HG03097 (cell line): ENCODE measurements at regions not wholly inside any gene's neighbourhood (a gene's known extent, or its start where the extent isn't known, plus 50 kb on each side); places are given as distances from the start of the nearest gene placed in this dataset.

Experiments used
- ATAC-seq: cut with Tn5 transposase; IDR thresholded peaks from one replicate; pipeline ENCODE4 v1.9.1; 2021; ENCODE audit not compliant: unreplicated experiment, low FRiP score

DNA sequence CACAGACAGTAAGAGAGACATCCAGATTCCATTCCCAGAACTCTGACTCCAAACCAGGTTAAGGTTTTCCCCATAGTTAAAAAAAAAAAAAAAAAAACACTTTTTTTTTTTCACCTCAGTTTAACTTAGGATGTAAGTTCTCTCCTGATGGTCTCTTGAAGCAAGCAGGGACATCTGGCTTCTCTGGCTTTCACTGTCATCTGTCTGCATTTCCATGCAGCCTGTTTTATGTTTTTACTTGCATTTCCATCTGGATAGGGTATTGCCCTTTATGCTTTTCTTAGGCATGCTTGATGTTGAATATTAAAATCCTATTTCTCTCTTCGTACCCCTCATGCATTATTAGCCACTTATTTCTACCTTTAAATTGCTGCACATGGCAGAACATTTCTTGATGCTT lies 135.3 kb upstream of the WWC1 start:
- ATAC-seq = no peak

DNA sequence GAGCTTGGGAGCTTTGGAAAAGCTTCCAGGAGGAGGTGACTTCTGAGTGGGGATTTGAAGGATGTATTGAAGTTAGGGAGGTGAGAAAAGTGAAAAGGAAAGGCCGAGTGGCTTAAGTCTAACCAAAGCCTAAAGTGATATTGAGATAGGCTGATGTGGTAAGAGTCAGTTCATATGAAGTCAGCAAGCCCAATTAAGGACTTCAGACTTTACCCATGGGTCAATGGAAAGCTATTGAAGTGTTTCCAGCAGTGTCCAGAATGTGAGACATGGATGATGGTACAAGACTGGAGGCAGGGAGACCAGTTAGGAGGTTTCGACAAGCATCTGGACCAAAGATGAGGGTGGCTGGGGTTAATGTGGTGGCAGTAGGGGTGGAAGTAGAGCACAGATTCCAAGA lies 134.3 kb upstream of the WWC1 start:
- ATAC-seq = no peak

GRCh38 chr5:168159425-168159824 lies 132.0 kb upstream of the WWC1 start:
- ATAC-seq = no peak

- ATAC-seq = no peak
These were observed 129.0 kb upstream of the WWC1 start for GRCh38 chr5:168162464-168162863.

DNA sequence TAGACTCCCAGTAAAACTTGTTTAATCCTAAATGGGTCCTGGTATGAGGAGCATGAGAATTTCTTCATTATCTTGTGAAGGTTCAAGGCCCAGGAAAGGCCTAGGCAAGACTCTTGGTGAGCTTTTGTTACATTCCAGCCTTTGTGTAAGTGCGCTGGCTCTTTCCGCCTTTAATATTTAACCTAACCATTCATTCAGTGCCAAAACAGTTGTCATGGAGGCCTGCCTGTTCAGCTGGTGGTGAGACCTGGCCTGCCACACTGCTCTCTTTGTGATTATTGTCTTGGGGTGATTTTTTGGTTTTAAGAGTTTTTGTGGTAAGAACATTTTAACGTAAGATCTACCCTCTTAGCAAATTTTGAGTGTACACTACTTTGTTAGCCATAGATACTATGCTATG lies 127.5 kb upstream of the WWC1 start:
- ATAC-seq = no peak

- no peak for ATAC-seq
These were observed 126.1 kb upstream of the WWC1 start for GRCh38 chr5:168165221-168165914.

DNA sequence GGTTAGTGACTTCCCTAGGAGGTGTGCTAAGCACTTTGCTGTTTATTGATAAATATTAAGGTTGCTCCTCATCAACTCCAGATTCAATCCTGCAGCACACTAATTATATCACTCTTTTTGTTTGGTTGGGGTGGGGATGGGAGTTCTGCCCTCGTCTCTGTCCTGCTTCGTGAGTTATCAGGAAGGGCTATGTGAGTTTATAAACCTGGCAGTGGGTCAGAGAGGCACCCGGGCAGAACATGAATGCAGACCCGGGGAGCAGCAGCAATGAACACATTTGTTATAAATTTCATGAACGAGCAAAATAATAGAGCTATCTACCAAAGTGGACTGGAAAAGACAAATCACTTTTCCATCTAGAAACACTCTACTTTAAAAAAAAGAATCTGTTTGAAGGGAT lies 125.5 kb upstream of the WWC1 start:
- no peak for ATAC-seq

DNA sequence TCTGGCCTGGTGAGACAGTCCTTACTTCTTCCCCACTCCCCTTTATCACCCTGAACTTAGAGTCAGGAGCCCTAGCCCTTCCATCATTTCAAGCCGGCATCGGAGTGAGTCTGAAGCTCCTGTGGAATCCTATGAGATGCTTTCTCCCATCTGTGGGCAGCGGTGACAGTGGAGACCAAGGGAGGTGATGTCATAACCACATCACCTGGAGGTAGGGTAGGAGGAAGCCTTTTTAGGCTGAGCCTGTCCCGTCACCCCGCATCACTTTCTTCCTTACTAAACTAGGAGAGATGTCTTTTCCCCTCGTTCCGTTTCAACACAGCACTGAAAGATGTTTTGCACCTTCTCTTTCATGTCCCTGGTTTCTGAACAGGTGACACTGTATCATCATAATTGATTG lies 124.1 kb upstream of the WWC1 start:
- no peak for ATAC-seq

DNA sequence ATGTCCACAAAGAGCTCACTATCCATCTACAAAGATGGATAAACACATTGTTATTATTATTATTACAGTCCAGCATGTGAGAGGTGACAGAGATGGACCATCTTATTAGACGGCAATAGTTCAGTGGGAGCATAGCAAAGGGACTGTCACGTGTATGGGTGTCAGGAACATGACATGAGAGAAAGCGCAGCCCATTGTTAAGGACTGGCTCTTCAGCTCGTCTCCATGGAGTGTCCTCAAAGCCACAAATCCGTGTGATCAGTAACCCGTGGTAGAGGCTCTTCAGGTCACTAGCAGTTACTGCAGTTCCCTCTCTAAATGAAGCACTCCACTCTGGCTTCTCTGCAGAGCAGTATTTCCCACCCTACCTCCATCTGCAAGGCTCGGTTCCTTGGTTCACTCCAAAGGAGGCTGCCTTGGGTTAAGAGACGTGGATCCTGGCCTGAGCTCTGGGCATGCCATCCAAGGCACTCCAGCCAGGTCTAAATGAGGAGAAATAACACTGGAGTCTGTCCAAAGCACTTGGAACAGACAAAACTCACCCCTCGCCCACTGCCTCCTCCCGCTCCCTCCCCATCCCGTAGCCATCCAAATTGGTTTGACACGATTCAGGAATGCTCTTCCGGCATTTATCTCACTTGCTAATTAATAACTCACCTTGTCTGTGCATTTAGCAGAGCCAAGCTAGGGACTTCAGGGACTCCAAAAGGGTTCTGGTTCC lies 122.3 kb upstream of the WWC1 start:
- no peak for ATAC-seq

DNA sequence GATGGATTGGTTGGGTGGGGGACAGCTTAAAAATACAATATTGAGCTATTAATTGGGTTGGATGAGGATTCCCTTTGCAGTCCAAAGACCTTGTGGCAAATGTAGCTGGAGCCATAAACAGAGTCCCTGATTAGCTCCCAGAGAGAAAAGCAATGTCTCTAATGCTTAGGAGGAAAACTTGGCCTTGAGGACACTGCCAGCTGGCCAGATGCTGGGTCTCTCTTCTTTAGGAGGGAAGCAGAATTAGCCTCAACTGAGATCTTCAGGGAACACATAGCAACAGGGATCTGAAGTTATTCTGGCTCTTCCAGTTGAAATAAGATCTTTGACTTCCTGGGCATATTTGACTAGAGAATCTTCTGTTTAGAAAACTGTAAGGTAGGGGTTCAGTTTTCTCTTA lies 121.7 kb upstream of the WWC1 start:
- ATAC-seq = no peak

- no peak for ATAC-seq
These were observed 119.3 kb upstream of the WWC1 start for GRCh38 chr5:168171901-168172759.

GRCh38 chr5:168172760-168173223 lies 118.7 kb upstream of the WWC1 start:
- ATAC-seq = no peak

- no peak for ATAC-seq
These were observed 117.1 kb upstream of the WWC1 start for GRCh38 chr5:168174376-168174775.

GRCh38 chr5:168176251-168176650 lies 115.2 kb upstream of the WWC1 start:
- no peak for ATAC-seq

DNA sequence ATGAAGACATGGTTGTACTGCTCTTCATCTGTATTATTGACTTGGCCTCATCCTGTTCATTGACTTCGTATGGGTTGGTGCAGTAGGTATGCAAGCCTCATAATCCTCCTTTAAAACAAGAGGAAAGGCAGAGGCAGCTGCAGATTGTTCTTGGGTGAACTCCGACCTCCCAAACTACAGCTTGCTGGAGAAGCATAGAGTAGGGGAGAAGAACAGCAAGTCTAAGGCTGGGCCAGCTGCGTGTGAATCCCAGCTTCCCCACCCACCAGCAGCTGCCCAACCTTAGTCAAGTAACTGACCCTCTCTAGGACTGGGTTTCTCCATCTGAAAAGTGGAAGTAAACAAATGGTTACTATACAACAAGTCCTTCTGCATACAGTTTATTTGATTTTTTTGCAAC lies 114.5 kb upstream of the WWC1 start:
- ATAC-seq = no peak

DNA sequence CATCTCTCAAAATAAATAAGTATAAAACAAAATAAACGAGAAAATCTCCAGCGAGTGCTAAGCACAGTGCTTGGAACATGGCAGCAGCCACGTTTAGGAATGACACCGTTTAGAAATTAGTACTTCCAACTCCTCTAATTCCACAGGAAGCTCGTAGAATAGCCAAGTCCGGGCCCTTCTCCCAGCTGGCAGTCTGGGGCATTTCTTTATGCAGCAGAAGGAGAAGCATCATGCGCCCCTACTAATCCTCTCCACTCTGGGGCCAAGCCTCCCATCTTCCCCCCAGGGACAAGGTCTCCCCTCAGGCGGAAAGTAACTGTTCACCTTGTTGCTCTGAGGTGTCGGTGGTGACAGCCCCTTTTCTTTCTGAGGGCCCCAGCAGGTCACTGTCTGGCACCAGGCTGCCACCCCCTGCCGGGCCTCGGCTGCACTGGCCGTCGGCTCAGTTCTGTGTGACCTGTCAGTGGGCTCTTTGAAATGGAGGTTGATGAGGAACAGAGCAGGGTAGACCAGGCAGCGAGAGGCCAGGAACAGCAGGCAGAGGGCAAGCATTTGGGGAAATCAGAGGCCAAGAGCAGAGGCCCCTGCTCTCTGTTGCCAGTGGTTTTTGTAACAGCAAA lies 113.5 kb upstream of the WWC1 start:
- no peak for ATAC-seq

DNA sequence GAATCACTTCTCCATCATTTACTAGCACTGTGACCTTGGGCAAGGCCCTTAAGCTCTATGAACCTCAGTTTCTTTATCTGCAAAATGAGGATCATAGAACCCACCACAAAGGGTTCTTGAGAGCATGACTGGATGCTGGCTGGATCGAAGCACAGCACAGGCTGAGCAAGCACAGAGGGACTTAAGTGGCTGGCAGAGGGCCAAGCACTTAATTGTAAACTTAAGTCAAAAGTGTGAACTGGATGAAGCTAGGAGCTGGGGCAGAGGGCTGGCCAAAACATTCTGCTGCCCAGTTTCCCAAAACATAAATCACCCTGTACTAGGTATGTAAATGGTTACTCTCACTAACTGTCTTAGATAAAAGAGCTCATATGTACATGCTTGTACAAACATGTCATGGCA lies 112.3 kb upstream of the WWC1 start:
- ATAC-seq = no peak

- ATAC-seq = no peak
These were observed 109.2 kb upstream of the WWC1 start for GRCh38 chr5:168182269-168182668.

DNA sequence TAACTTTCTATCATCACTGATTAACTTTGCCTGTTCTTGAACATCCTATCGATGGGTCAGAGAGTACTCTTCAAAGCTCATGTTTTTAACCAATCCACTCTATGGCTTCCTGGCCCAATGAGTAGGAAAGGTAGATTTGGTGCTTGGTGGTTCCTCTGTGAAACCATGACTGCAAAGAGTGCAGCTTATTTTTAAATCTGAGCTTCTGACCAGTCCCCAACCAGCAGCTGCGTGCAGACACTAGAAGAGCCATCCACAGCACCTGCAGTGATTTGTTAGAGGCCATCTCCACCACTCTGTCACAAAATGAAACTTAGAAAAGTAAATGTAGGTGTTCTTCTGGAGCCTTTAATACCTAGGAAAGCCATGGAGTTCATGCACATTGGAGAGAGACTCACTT lies 107.3 kb upstream of the WWC1 start:
- ATAC-seq = no peak

DNA sequence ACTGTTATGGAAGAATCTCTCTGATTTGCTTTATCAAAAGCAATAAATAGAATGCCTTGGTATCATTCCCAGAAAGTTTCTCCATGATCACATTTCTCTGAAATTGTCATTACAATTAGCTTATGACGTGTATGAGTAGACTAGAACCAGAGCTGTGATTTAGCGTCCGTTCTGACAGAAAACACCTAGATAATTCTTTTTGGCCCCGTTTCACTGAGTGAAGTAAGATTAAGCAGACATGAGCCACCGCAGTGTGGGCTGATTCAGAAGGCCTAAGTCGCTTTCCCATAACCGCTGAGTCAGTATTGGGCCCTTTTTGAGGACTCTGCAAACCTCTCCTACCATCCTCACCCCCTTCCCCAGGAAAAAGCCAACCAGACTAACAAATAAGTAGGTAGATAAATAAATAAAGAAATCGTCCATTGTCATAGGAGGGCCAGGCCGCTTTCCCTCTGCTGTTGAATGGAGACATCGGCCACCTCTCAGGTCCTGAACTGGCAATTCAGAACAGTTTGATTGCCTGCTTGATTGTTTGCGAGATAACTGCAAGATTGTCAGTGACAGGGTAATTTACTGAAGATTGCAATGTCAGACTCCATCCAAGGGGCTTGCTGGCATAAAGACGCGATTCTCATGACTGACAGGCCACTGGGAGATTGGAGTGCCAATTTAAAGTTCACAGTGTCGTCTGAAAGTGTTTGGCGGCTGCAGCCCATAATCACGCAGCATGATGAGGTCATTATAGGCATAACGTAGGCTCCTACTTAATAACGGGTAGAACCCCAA lies 105.0 kb upstream of the WWC1 start:
- ATAC-seq = no peak
